H1 (cell line): ENCODE measurements at regions not wholly inside any gene's neighbourhood (a gene's known extent, or its start where the extent isn't known, plus 50 kb on each side); places are given as distances from the start of the nearest gene placed in this dataset.

Experiments
- CTCF ChIA-PET: fragments of 300-600 bp; sonication (Branson Sonifier 250); formaldehyde crosslinking; loops from one replicate; lab custom pipeline; 2021; ENCODE audit not compliant: partially characterized antibody; lab: Charles Lee
- POLR2A ChIA-PET: fragments of 300-600 bp; sonication (Branson Sonifier 250); formaldehyde crosslinking; loops from one replicate; lab custom pipeline; 2021; ENCODE audit warnings: inconsistent platforms; ENCODE audit not compliant: partially characterized antibody; lab: Charles Lee
- DNase-seq, 2 experiments: peaks; one replicate each; pipeline versions ENCODE4 v3.0.0 to v3.0.0-alpha.2; 2010 to 2022; ENCODE audit warnings: low spot score in 2 of 2, low read depth in 1 of 2, mixed read lengths in 1 of 2
- FAIRE-seq: peaks from 2 replicates; lab custom pipeline; 2011; peaks lifted over from hg19 to GRCh38; lab: Jason Lieb, UNC
- H2AFZ ChIP-seq: 2 replicates; pipeline ENCODE4 v1.8.1; 2012; ENCODE audit warnings: low read length, inconsistent platforms
- H2AK5ac ChIP-seq: 2 replicates; pipeline ENCODE4 v1.6.1; 2013; ENCODE audit warnings: low read depth, low read length
- H2BK120ac ChIP-seq: replicated peaks from 2 replicates; pipeline ENCODE3; 2013; ENCODE audit warnings: low read depth, low read length, inconsistent platforms
- H2BK12ac ChIP-seq: 2 replicates; pipeline ENCODE4 v1.6.1; 2013; ENCODE audit warnings: low read depth, low read length
- H2BK15ac ChIP-seq: 2 replicates; pipeline ENCODE4 v1.6.1; 2013; ENCODE audit warnings: low read length
- H2BK20ac ChIP-seq: 2 replicates; pipeline ENCODE4 v1.6.1; 2013; ENCODE audit warnings: low read length
- H2BK5ac ChIP-seq: 2 replicates; pipeline ENCODE4 v1.6.1; 2013; ENCODE audit warnings: low read depth, low read length
- H3K14ac ChIP-seq: 2 replicates; pipeline ENCODE4 v1.6.1; 2013; ENCODE audit warnings: inconsistent platforms; ENCODE audit not compliant: insufficient read length
- H3K18ac ChIP-seq: 2 replicates; pipeline ENCODE4 v1.6.1; 2013; ENCODE audit warnings: low read length; ENCODE audit errors: extremely low read depth
- H3K23ac ChIP-seq: 2 replicates; pipeline ENCODE4 v1.6.1; 2013; ENCODE audit warnings: inconsistent platforms; ENCODE audit not compliant: insufficient read length
- H3K23me2 ChIP-seq: 2 replicates; pipeline ENCODE4 v1.6.1; 2013; ENCODE audit warnings: low read depth, low read length
- H3K27ac ChIP-seq: 2 replicates; pipeline ENCODE4 v1.6.1; 2011; ENCODE audit warnings: low read depth, low read length, inconsistent platforms
- H3K27me3 ChIP-seq, 4 experiments: replicated peaks in 1 of 4; 1 replicate in 1 of 4; 2 replicates in 3 of 4; pipeline versions ENCODE4 v1.6.1 to v1.8.1; 2011 to 2013; ENCODE audit warnings: low read length in 3 of 4, mild to moderate bottlenecking in 3 of 4, inconsistent platforms in 2 of 4, mixed read lengths in 2 of 4, moderate library complexity in 1 of 4; ENCODE audit not compliant: control insufficient read depth in 3 of 4, insufficient read depth in 3 of 4; ENCODE audit errors: extremely low read depth in 1 of 4
- H3K36me3 ChIP-seq, 4 experiments: 2 replicates each; pipeline versions ENCODE4 v1.6.1 to v1.8.1; 2011 to 2013; ENCODE audit warnings: mild to moderate bottlenecking in 4 of 4, low read length in 3 of 4, moderate library complexity in 2 of 4, control low read depth in 1 of 4, inconsistent platforms in 1 of 4; ENCODE audit not compliant: insufficient read depth in 4 of 4, control insufficient read depth in 2 of 4
- H3K4ac ChIP-seq: replicated peaks from 2 replicates; pipeline ENCODE3; 2013; ENCODE audit warnings: low read length, low read depth, mixed read lengths, inconsistent platforms; ENCODE audit not compliant: insufficient read length
- H3K4me1 ChIP-seq, 4 experiments: replicated peaks in 1 of 4; 1 replicate in 1 of 4; 2 replicates in 3 of 4; pipeline versions ENCODE4 v1.6.1 to v1.8.1; 2011 to 2013; ENCODE audit warnings: low read length in 3 of 4, inconsistent platforms in 2 of 4, mixed read lengths in 1 of 4; ENCODE audit not compliant: insufficient read depth in 4 of 4, control insufficient read depth in 3 of 4
- H3K4me2 ChIP-seq, 2 experiments: 2 replicates each; pipeline versions ENCODE4 v1.6.1 to v1.8.1; 2011 to 2013; ENCODE audit warnings: low read depth in 2 of 2, low read length in 2 of 2, control low read depth in 1 of 2, inconsistent platforms in 1 of 2, mild to moderate bottlenecking in 1 of 2; ENCODE audit not compliant: insufficient read depth in 1 of 2
- H3K4me3 ChIP-seq, 4 experiments: fragments of 200-600, 300-600 bp in 1 of 4; sonication (generic), shearing (Covaris generic), sonication (Bioruptor Twin) in 1 of 4; 2 replicates each; pipeline versions ENCODE4 v1.5.1 to v1.8.1; 2011 to 2016; ENCODE audit warnings: low read length in 4 of 4, low read depth in 3 of 4, control low read depth in 2 of 4, inconsistent platforms in 2 of 4, mild to moderate bottlenecking in 2 of 4, mixed read lengths in 1 of 4, moderate library complexity in 1 of 4; ENCODE audit not compliant: insufficient read depth in 2 of 4; ENCODE audit errors: extremely low read depth in 1 of 4
- H3K56ac ChIP-seq: replicated peaks from 2 replicates; pipeline ENCODE3; 2013; ENCODE audit warnings: low read depth, mild to moderate bottlenecking, mixed read lengths, low read length, inconsistent platforms; ENCODE audit not compliant: insufficient read length
- H3K79me1 ChIP-seq: 2 replicates; pipeline ENCODE4 v1.6.1; 2013; ENCODE audit warnings: low read depth, low read length, control low read depth
- H3K79me2 ChIP-seq, 2 experiments: 2 replicates each; pipeline versions ENCODE4 v1.6.1 to v1.8.1; 2012 to 2013; ENCODE audit warnings: low read length in 2 of 2, mild to moderate bottlenecking in 2 of 2, inconsistent platforms in 1 of 2; ENCODE audit not compliant: insufficient read depth in 2 of 2, control insufficient read depth in 1 of 2
- H3K9ac ChIP-seq, 4 experiments: replicated peaks in 1 of 4; 1 replicate in 1 of 4; 2 replicates in 3 of 4; pipeline versions ENCODE4 v1.6.1 to v1.8.1; 2011 to 2013; ENCODE audit warnings: low read depth in 3 of 4, low read length in 3 of 4, control low read depth in 2 of 4, mild to moderate bottlenecking in 2 of 4, moderate library complexity in 2 of 4, inconsistent platforms in 1 of 4; ENCODE audit errors: extremely low read depth in 1 of 4
- H3K9me3 ChIP-seq, 2 experiments: 2 replicates each; pipeline versions ENCODE4 v1.6.1 to v1.8.1; 2012 to 2013; ENCODE audit warnings: mild to moderate bottlenecking in 2 of 2, moderate library complexity in 2 of 2, control low read depth in 1 of 2, inconsistent platforms in 1 of 2, low read depth in 1 of 2, low read length in 1 of 2, mixed read lengths in 1 of 2; ENCODE audit not compliant: insufficient read depth in 2 of 2
- H4K20me1 ChIP-seq, 2 experiments: replicated peaks in 1 of 2; 2 replicates each; pipeline versions ENCODE3 to v1.8.1; 2011 to 2013; ENCODE audit warnings: inconsistent platforms in 2 of 2, low read length in 2 of 2, mild to moderate bottlenecking in 1 of 2; ENCODE audit not compliant: insufficient read depth in 2 of 2, control insufficient read depth in 1 of 2
- H4K5ac ChIP-seq: 2 replicates; pipeline ENCODE4 v1.6.1; 2013; ENCODE audit warnings: low read length, low read depth, mixed read lengths, inconsistent platforms; ENCODE audit not compliant: insufficient read length
- H4K8ac ChIP-seq: 2 replicates; pipeline ENCODE4 v1.8.0; 2013; ENCODE audit warnings: mild to moderate bottlenecking, moderate library complexity, low read length, inconsistent platforms; ENCODE audit not compliant: insufficient read depth; ENCODE audit errors: extremely low read depth
- H4K91ac ChIP-seq: replicated peaks from 2 replicates; pipeline ENCODE3; 2013; ENCODE audit warnings: low read length, mixed read lengths, inconsistent platforms; ENCODE audit not compliant: insufficient read length
- CBX5 ChIP-seq: fragments of 300-800, 300-1000 bp; sonication (generic); IDR thresholded peaks from 2 replicates; pipeline ENCODE4 v1.7.1; 2016; ENCODE audit warnings: antibody characterized with exemption, low read length, low read depth
- CEBPB ChIP-seq: IDR thresholded peaks from 2 replicates; pipeline ENCODE4 v1.6.1; 2012; ENCODE audit warnings: low read depth, low read length
- E2F6 ChIP-seq: IDR thresholded peaks from 2 replicates; pipeline ENCODE4 v1.6.1; 2012; ENCODE audit warnings: inconsistent platforms
- GTF2F1 ChIP-seq: IDR thresholded peaks from 2 replicates; pipeline ENCODE4 v1.6.1; 2012; ENCODE audit warnings: low read depth, low read length, improper control_type of control experiment, borderline replicate concordance
- HDAC2 ChIP-seq, 2 experiments: fragments of 300-600 bp in 1 of 2; sonication (generic) in 1 of 2; IDR thresholded peaks; 2 replicates each; pipeline ENCODE4 v1.6.1; 2011 to 2012; ENCODE audit warnings: low read depth in 2 of 2, low read length in 2 of 2, mild to moderate bottlenecking in 2 of 2, moderate library complexity in 2 of 2, borderline replicate concordance in 1 of 2, inconsistent platforms in 1 of 2
- KDM1A ChIP-seq: fragments of 200-600, 300-600 bp; sonication (generic); IDR thresholded peaks from 2 replicates; pipeline ENCODE4 v1.7.1; 2016; ENCODE audit warnings: mild to moderate bottlenecking, low read length, borderline replicate concordance
- KDM5A ChIP-seq: fragments of 200-600 bp; IDR thresholded peaks from 2 replicates; pipeline ENCODE4 v1.7.1; 2012; ENCODE audit warnings: mild to moderate bottlenecking, low read length, inconsistent platforms, mixed read lengths
- MAFK ChIP-seq: IDR thresholded peaks from 2 replicates; pipeline ENCODE4 v1.6.1; 2012; ENCODE audit warnings: low read depth, mild to moderate bottlenecking, improper control_type of control experiment, low read length
- MAX ChIP-seq: IDR thresholded peaks from 2 replicates; pipeline ENCODE4 v1.6.1; 2012; ENCODE audit warnings: inconsistent platforms
- NANOG ChIP-seq: IDR thresholded peaks from 2 replicates; pipeline ENCODE4 v1.6.1; 2011; ENCODE audit warnings: low read length, low read depth, mild to moderate bottlenecking, inconsistent platforms; ENCODE audit not compliant: insufficient read depth, poor library complexity, severe bottlenecking
- SAP30 ChIP-seq: fragments of 300-600 bp; sonication (generic); IDR thresholded peaks from 2 replicates; pipeline ENCODE4 v1.7.1; 2012; ENCODE audit warnings: low read length, moderate library complexity, mild to moderate bottlenecking, inconsistent platforms; ENCODE audit not compliant: insufficient read depth, insufficient replicate concordance
- SIRT6 ChIP-seq: IDR thresholded peaks from one replicate; pipeline ENCODE4 v1.7.1; 2012; ENCODE audit warnings: low read length, inconsistent platforms
- SIX5 ChIP-seq: IDR thresholded peaks from 2 replicates; pipeline ENCODE4 v1.6.1; 2011; ENCODE audit warnings: mild to moderate bottlenecking, low read depth, low read length
- SP1 ChIP-seq: IDR thresholded peaks from 2 replicates; pipeline ENCODE4 v1.6.1; 2011; ENCODE audit warnings: low read depth, low read length
- SP2 ChIP-seq: IDR thresholded peaks from 2 replicates; pipeline ENCODE4 v1.6.1; 2012; ENCODE audit warnings: mild to moderate bottlenecking, low read length, inconsistent platforms
- WGBS, 2 experiments: shearing (Covaris generic) in 1 of 2; methylation state at CpG; one replicate each; pipeline versions ENCODE4 v1.1.6 to v1.1.7; 2013 to 2015; ENCODE audit warnings: low lambda C conversion rate in 2 of 2, mixed read lengths in 2 of 2, inconsistent platforms in 1 of 2, low coverage in 1 of 2, missing lambda C conversion rate in 1 of 2; ENCODE audit not compliant: insufficient replicate concordance in 2 of 2, insufficient coverage in 1 of 2, insufficient read length in 1 of 2; ENCODE audit errors: extremely low coverage in 1 of 2, missing lambda C conversion rate in 1 of 2; 5-methylcytosine and 5-hydroxymethylcytosine counted together

DNA sequence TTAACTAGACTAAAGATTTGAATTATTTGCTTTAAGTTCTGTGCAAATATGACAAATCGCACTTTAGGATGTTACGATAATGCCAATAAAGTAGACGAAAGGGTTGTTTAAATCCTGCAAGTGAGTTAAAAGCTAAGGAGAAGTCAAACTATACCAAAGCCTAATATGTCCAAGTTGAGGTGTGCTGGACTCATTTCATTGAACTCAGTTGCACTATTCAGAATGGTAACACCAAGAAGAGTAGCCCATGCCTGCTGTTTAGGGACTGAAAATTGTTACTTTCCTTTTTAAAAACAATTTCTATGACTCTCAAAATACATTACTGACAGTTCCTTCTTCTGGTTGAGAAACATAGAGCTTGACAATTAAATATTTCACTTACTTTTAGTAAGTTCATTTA is 766.3 kb downstream of the DNAJB9 start:
- no peaks in the 10 kb centered on the region for H3K23me2 ChIP-seq
- FAIRE-seq (no peak), DNase-seq (no peak)
- no peak overlapping the region for H2BK12ac ChIP-seq
- H3K27me3 ChIP-seq: no peaks in the 10 kb centered on the region
- no peak overlapping the region for H3K18ac ChIP-seq
- no peak overlapping the region for H3K27ac ChIP-seq
- no peak overlapping the region for H2BK120ac ChIP-seq
- ChIA-PET POLR2A (no interaction called here), CTCF (interaction anchor here (1.0 kb wide), 1 partner anchor 13 kb away, joined by 3 read pairs; no protein-coding TSS in a partner anchor)
- no peak overlapping the region for H3K4ac ChIP-seq
- no peaks in the 10 kb centered on the region for H3K36me3 ChIP-seq
- H3K9ac ChIP-seq: no peak overlapping the region
- no peak overlapping the region for H3K4me3 ChIP-seq
- no peaks in the 10 kb centered on the region for H3K79me2 ChIP-seq
- no peak overlapping the region for H4K91ac ChIP-seq
- H3K56ac ChIP-seq: no peak overlapping the region
- no peak overlapping the region for H4K8ac ChIP-seq
- H4K20me1 ChIP-seq: no peaks in the 10 kb centered on the region
- no peak overlapping the region for H2AFZ ChIP-seq
- no peak overlapping the region for H3K23ac ChIP-seq
- no peaks in the 10 kb centered on the region for H3K9me3 ChIP-seq
- 100% methylated on average over 3 of the region's 3 CpGs; no CpG with 5 or more reads in 1 of the 2 experiments for WGBS, 2 experiments
- no peaks in the 10 kb centered on the region for H3K79me1 ChIP-seq
- no peak overlapping the region for H2BK20ac ChIP-seq
- H2BK5ac ChIP-seq: no peak overlapping the region
- no peak overlapping the region for H3K14ac ChIP-seq
- H3K4me2 ChIP-seq: no peak overlapping the region
- H3K4me1 ChIP-seq: no peaks in the 10 kb centered on the region
- H4K5ac ChIP-seq: no peak overlapping the region
- H2AK5ac ChIP-seq: no peak overlapping the region
- no peak overlapping the region for H2BK15ac ChIP-seq
- TF ChIP-seq SIRT6 (no peak), E2F6 (no peak), SP2 (no peak), SIX5 (no peak), MAFK (no peak), MAX (no peak), KDM1A (no peak), CBX5 (no peak), HDAC2 (IDR thresholded peaks at IDR 0.05; ENCODE audit: borderline replicate concordance in 1 of 2, low read depth in 2 of 2, low read length in 2 of 2) (no peak), CEBPB (no peak), SAP30 (no peak), GTF2F1 (no peak), SP1 (no peak), NANOG (no peak), KDM5A (no peak)
